ENCODE measurements at regions not wholly inside any gene's neighbourhood (a gene's known extent, or its start where the extent isn't known, plus 50 kb on each side); places are given as distances from the start of the nearest gene placed in this dataset.

DNA sequence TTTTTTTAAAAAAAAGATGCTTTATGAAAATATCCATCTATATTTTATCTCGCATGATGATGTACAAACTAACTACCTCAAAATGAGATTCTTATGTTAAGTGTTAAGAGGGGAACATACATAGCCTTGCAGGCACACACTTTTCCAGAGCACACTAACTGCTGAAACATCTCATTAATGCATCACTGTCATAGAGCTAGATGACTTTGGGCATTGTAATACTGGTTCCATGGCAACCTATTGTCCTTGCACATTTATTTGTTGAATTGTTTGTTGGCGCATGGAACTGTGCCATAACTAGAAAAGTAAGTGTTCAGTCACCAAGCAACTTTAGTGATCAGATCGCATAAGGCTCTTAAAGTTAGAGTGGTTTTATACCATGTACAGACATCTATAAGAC is 348.3 kb downstream of the GALC start:
- no peak overlapping the region for H3K4me3 ChIP-seq (ENCODE audit: low read depth, poor library complexity, severe bottlenecking)
- 86 to 93% methylated on average over 3 of the region's 3 CpGs for WGBS, 2 donors
- intact Hi-C loops (cut with DNase I; ENCODE audit: low total_unique reads) = no loop called here
- no peak for DNase-seq (ENCODE audit: low spot score in 2 of 2)
- TF ChIP-seq POLR2A (IDR thresholded peaks at IDR 0.05) = no peak
- TF ChIP-seq, protein P1, sequence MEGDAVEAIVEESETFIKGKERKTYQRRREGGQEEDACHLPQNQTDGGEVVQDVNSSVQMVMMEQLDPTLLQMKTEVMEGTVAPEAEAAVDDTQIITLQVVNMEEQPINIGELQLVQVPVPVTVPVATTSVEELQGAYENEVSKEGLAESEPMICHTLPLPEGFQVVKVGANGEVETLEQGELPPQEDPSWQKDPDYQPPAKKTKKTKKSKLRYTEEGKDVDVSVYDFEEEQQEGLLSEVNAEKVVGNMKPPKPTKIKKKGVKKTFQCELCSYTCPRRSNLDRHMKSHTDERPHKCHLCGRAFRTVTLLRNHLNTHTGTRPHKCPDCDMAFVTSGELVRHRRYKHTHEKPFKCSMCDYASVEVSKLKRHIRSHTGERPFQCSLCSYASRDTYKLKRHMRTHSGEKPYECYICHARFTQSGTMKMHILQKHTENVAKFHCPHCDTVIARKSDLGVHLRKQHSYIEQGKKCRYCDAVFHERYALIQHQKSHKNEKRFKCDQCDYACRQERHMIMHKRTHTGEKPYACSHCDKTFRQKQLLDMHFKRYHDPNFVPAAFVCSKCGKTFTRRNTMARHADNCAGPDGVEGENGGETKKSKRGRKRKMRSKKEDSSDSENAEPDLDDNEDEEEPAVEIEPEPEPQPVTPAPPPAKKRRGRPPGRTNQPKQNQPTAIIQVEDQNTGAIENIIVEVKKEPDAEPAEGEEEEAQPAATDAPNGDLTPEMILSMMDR (IDR thresholded peaks at IDR 0.05) = no peak

DNA sequence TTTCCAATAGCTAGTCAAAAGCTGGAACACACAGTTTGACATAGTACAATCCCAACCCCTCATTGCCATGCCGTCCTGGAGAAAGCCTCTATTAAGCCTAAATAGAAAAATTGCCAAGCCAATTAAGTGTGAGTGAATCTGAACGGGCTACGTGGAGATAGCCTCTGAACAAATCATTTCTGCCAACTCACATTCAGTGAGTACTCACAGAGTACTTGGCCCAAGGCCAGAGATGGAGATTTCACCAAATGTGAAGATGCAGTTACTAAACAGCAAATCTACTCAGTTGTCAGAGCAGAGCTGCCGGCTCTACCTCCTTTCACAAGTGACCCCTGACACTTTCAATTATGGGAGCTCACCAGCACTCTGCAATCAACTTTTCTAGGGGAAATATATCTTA is 350.0 kb downstream of the GALC start:
- peak in 1 of 2 donors; percentile 40 for DNase-seq (ENCODE audit: low spot score in 2 of 2)
- TF ChIP-seq, protein P1 (IDR thresholded peaks at IDR 0.05) = no peak
- TF ChIP-seq POLR2A (IDR thresholded peaks at IDR 0.05) = no peak

DNA sequence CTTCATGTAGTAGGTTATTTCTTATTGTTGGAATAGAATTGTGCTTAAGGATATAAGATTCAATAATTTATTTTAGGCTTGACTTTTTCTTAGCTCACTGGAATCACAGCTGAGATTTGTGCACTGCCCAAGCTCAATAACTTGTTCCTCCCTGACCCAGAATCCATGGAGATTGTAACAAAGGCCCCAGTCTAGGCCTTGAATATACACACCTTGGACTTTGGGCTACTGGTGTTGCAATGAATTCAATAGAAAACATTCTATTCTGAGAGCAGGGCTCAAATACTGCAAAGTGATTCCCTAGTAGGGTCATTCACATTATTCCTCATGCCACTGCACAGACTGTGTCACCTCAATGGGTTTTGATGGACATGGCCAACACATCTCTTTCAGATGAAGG is 352.4 kb downstream of the GALC start:
- TF ChIP-seq, protein P1 (IDR thresholded peaks at IDR 0.05) = no peak
- TF ChIP-seq POLR2A (IDR thresholded peaks at IDR 0.05) = no peak
- DNase-seq (ENCODE audit: low spot score in 2 of 2) = no peak
- intact Hi-C loops (cut with DNase I; ENCODE audit: low total_unique reads) = no loop called here
- H3K4me3 ChIP-seq (ENCODE audit: low read depth, poor library complexity, severe bottlenecking) = no peak overlapping the region

More for the DNA sequence above, 350.0 kb downstream of the GALC start:
- intact Hi-C loops (cut with DNase I; ENCODE audit: low total_unique reads) = no loop called here
- H3K4me3 ChIP-seq (ENCODE audit: low read depth, poor library complexity, severe bottlenecking) = no peak overlapping the region
- 21 to 28% methylated on average over 4 of the region's 4 CpGs for WGBS, 2 donors

DNA sequence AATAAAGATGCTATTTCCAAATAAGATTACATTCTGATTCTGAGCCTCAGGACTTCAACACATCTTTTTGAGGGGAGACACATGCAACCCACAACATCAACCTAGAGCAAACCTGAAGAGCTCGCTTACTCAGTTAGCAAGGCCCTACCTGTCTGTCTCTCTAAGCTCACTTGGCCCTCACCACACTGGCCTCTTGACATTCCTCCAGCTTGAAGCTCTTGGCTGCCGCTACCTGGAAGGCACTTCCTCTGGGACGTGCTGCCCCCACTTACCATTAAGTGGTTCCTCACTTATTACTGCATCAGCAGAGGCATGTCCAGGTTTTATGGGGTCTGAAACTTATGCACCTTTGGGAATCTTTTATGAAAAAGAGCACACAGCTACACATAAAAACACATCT is 354.8 kb downstream of the GALC start:
- WGBS, 2 donors = 84 to 94% methylated on average over 3 of the region's 3 CpGs
- intact Hi-C loops (cut with DNase I; ENCODE audit: low total_unique reads) = no loop called here
- no peak overlapping the region for H3K4me3 ChIP-seq (ENCODE audit: low read depth, poor library complexity, severe bottlenecking)
- no peak for TF ChIP-seq POLR2A (IDR thresholded peaks at IDR 0.05)
- no peak for DNase-seq (ENCODE audit: low spot score in 2 of 2)

DNA sequence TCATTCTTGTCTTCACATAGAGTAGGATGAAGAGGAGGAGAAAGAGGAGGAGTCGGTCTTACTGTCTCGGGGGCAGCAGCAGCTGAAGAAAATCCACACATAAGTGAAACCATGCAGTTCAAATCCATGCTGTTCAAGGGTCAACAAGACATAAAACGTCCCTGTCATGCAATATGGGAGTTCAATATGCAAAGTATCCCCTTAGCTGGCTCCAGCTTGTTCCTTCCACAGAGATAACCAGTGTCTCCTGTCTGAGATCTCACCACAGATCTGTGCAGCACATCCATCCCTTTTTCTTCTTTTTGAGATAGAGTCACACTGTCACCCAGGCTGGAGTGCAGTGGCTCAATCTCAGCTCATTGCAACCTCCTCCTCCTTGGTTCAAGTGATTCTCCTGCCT is 357.5 kb downstream of the GALC start:
- intact Hi-C loops (cut with DNase I; ENCODE audit: low total_unique reads) = no loop called here
- WGBS, 2 donors = 68 to 75% methylated on average over 3 of the region's 3 CpGs
- TF ChIP-seq, protein P1 (IDR thresholded peaks at IDR 0.05) = no peak
- no peak for DNase-seq (ENCODE audit: low spot score in 2 of 2)
- no peak overlapping the region for H3K4me3 ChIP-seq (ENCODE audit: low read depth, poor library complexity, severe bottlenecking)

DNA sequence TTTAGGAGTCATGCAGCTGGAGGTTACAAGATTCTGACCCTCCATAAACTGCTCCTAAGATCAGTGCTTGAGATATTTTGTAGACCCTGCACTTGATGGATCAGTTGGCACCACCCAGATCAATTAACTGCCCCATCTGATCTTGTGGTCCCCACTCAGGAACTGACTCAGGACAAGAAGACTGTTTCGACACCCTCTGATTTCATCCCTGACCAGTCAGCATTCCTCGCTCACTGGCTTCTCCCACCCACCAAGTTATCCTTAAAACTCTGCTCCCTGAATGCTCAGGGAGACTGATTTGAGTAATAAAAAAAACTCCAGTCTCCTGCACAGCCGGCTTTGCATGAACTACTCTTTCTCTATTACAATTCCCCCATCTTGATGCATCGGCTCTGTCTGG is 360.2 kb downstream of the GALC start:
- intact Hi-C loops (cut with DNase I; ENCODE audit: low total_unique reads) = no loop called here
- 93 to 94% methylated on average over 4 of the region's 4 CpGs for WGBS, 2 donors
- no peak for DNase-seq (ENCODE audit: low spot score in 2 of 2)
- H3K4me3 ChIP-seq (ENCODE audit: low read depth, poor library complexity, severe bottlenecking) = no peak overlapping the region
- no peak for TF ChIP-seq POLR2A (IDR thresholded peaks at IDR 0.05)
- TF ChIP-seq, protein P1 (IDR thresholded peaks at IDR 0.05) = no peak
